GM23338 (cell line): ENCODE measurements at regions not wholly inside any gene's neighbourhood (a gene's known extent, or its start where the extent isn't known, plus 50 kb on each side); places are given as distances from the start of the nearest gene placed in this dataset.

ENCODE experiments used
- CREB1 ChIP-seq: fragments of 250-450 bp; sonication (Bioruptor Pico); IDR thresholded peaks from 2 replicates; pipeline ENCODE4 v1.5.0; 2020; ENCODE audit warnings: low read depth, mild to moderate bottlenecking, moderate library complexity
- CTCF ChIP-seq, 2 experiments: fragments of 200-600 bp in 1 of 2; sonication (generic) in 1 of 2; conservative IDR thresholded peaks; 2 replicates each; pipeline versions ENCODE4 v1.5.1 to v1.6.1; 2016 to 2017; ENCODE audit warnings: antibody characterized with exemption in 2 of 2, low read depth in 2 of 2, mild to moderate bottlenecking in 2 of 2, moderate library complexity in 1 of 2
- EZH2 ChIP-seq: fragments of 200-600 bp; sonication (generic); IDR thresholded peaks from one replicate; pipeline ENCODE4 v1.8.0; 2017; ENCODE audit warnings: antibody characterized with exemption, mild to moderate bottlenecking, low read depth; ENCODE audit not compliant: unreplicated experiment
- EZH2phosphoT487 ChIP-seq: fragments of 200-600 bp; sonication (generic); IDR thresholded peaks from one replicate; pipeline ENCODE4 v1.8.1; 2018; ENCODE audit warnings: antibody characterized with exemption; ENCODE audit not compliant: unreplicated experiment
- JUNB ChIP-seq: IDR thresholded peaks from one replicate; pipeline ENCODE4 v1.6.1; 2016; ENCODE audit warnings: antibody characterized with exemption; ENCODE audit not compliant: unreplicated experiment
- NANOG ChIP-seq: IDR thresholded peaks from 2 replicates; pipeline ENCODE4 v1.6.1; 2016; ENCODE audit warnings: antibody characterized with exemption, borderline replicate concordance
- POLR2AphosphoS5 ChIP-seq: IDR thresholded peaks from 2 replicates; pipeline ENCODE4 v1.6.1; 2016; ENCODE audit warnings: antibody characterized with exemption, low read depth
- STAT1 ChIP-seq: IDR thresholded peaks from one replicate; pipeline ENCODE4 v1.6.1; 2016; ENCODE audit warnings: antibody characterized with exemption; ENCODE audit not compliant: unreplicated experiment
- ZNF114 ChIP-seq: fragments of 250-450 bp; sonication (Bioruptor Pico); IDR thresholded peaks from 2 replicates; pipeline ENCODE4 v1.5.0; 2020; ENCODE audit warnings: mild to moderate bottlenecking, moderate library complexity
- ZNF331 ChIP-seq: fragments of 250-450 bp; sonication (Bioruptor Pico); IDR thresholded peaks from 2 replicates; pipeline ENCODE4 v1.5.0; 2020; ENCODE audit warnings: low read depth, mild to moderate bottlenecking, moderate library complexity
- TF ChIP-seq, protein P1 (sequence below): IDR thresholded peaks from one replicate; pipeline ENCODE4 v1.6.1; 2018; ENCODE audit warnings: antibody characterized with exemption; ENCODE audit not compliant: unreplicated experiment
- TF ChIP-seq, protein P2 (sequence below): fragments of 250-450 bp; sonication (Bioruptor Pico); IDR thresholded peaks from 2 replicates; pipeline ENCODE4 v1.5.0; 2020; ENCODE audit warnings: mild to moderate bottlenecking, moderate library complexity

DNA sequence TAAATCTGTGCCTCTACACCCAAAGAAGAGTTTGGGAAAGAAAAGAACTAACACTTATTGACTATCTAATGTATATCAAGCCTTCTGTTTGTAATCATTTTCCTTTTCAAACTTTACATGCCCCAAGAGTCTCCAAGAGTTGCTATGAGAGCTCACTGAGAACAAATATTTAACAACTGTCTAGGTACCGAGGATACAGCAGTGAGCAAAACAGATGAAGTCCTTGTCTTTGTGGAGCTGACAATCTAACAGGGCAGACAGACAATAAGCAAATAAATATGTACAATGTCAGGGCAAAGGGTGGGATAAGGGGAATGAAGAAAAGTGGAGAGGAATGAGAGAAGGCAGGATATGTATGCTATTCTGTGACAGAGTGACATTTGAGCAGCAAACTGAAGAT is 64.8 kb upstream of the KSR1 start:
- TF ChIP-seq CTCF (conservative IDR thresholded peaks at IDR 0.05; ENCODE audit: low read depth in 2 of 2) (no peak), STAT1 (no peak), POLR2AphosphoS5 (no peak), EZH2 (no peak), CREB1 (CRISPR knock-in tag) (no peak), EZH2phosphoT487 (no peak), ZNF331 (CRISPR knock-in tag) (no peak), JUNB (no peak), ZNF114 (CRISPR knock-in tag) (no peak), NANOG (no peak)
- TF ChIP-seq, protein P1, sequence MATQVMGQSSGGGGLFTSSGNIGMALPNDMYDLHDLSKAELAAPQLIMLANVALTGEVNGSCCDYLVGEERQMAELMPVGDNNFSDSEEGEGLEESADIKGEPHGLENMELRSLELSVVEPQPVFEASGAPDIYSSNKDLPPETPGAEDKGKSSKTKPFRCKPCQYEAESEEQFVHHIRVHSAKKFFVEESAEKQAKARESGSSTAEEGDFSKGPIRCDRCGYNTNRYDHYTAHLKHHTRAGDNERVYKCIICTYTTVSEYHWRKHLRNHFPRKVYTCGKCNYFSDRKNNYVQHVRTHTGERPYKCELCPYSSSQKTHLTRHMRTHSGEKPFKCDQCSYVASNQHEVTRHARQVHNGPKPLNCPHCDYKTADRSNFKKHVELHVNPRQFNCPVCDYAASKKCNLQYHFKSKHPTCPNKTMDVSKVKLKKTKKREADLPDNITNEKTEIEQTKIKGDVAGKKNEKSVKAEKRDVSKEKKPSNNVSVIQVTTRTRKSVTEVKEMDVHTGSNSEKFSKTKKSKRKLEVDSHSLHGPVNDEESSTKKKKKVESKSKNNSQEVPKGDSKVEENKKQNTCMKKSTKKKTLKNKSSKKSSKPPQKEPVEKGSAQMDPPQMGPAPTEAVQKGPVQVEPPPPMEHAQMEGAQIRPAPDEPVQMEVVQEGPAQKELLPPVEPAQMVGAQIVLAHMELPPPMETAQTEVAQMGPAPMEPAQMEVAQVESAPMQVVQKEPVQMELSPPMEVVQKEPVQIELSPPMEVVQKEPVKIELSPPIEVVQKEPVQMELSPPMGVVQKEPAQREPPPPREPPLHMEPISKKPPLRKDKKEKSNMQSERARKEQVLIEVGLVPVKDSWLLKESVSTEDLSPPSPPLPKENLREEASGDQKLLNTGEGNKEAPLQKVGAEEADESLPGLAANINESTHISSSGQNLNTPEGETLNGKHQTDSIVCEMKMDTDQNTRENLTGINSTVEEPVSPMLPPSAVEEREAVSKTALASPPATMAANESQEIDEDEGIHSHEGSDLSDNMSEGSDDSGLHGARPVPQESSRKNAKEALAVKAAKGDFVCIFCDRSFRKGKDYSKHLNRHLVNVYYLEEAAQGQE: no peak
- TF ChIP-seq, protein P2, sequence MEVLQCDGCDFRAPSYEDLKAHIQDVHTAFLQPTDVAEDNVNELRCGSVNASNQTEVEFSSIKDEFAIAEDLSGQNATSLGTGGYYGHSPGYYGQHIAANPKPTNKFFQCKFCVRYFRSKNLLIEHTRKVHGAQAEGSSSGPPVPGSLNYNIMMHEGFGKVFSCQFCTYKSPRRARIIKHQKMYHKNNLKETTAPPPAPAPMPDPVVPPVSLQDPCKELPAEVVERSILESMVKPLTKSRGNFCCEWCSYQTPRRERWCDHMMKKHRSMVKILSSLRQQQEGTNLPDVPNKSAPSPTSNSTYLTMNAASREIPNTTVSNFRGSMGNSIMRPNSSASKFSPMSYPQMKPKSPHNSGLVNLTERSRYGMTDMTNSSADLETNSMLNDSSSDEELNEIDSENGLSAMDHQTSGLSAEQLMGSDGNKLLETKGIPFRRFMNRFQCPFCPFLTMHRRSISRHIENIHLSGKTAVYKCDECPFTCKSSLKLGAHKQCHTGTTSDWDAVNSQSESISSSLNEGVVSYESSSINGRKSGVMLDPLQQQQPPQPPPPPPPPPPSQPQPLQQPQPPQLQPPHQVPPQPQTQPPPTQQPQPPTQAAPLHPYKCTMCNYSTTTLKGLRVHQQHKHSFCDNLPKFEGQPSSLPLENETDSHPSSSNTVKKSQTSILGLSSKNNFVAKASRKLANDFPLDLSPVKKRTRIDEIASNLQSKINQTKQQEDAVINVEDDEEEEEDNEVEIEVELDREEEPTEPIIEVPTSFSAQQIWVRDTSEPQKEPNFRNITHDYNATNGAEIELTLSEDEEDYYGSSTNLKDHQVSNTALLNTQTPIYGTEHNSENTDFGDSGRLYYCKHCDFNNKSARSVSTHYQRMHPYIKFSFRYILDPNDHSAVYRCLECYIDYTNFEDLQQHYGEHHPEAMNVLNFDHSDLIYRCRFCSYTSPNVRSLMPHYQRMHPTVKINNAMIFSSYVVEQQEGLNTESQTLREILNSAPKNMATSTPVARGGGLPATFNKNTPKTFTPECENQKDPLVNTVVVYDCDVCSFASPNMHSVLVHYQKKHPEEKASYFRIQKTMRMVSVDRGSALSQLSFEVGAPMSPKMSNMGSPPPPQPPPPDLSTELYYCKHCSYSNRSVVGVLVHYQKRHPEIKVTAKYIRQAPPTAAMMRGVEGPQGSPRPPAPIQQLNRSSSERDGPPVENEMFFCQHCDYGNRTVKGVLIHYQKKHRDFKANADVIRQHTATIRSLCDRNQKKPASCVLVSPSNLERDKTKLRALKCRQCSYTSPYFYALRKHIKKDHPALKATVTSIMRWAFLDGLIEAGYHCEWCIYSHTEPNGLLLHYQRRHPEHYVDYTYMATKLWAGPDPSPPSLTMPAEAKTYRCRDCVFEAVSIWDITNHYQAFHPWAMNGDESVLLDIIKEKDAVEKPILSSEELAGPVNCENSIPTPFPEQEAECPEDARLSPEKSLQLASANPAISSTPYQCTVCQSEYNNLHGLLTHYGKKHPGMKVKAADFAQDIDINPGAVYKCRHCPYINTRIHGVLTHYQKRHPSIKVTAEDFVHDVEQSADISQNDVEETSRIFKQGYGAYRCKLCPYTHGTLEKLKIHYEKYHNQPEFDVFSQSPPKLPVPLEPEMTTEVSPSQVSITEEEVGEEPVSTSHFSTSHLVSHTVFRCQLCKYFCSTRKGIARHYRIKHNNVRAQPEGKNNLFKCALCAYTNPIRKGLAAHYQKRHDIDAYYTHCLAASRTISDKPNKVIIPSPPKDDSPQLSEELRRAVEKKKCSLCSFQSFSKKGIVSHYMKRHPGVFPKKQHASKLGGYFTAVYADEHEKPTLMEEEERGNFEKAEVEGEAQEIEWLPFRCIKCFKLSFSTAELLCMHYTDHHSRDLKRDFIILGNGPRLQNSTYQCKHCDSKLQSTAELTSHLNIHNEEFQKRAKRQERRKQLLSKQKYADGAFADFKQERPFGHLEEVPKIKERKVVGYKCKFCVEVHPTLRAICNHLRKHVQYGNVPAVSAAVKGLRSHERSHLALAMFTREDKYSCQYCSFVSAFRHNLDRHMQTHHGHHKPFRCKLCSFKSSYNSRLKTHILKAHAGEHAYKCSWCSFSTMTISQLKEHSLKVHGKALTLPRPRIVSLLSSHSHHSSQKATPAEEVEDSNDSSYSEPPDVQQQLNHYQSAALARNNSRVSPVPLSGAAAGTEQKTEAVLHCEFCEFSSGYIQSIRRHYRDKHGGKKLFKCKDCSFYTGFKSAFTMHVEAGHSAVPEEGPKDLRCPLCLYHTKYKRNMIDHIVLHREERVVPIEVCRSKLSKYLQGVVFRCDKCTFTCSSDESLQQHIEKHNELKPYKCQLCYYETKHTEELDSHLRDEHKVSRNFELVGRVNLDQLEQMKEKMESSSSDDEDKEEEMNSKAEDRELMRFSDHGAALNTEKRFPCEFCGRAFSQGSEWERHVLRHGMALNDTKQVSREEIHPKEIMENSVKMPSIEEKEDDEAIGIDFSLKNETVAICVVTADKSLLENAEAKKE (CRISPR knock-in tag): no peak
